Activated CD4-positive, alpha-beta T cell treated with anti-CD3 and anti-CD28 coated beads, Interleukin-2, amount 50 U/mL, for 1 hour (primary cell): ENCODE measurements at regions not wholly inside any gene's neighbourhood (a gene's known extent, or its start where the extent isn't known, plus 50 kb on each side); places are given as distances from the start of the nearest gene placed in this dataset.
"Not testable (repeated sequence)": the region's sequence is repeated elsewhere in the genome, so short reads cannot be mapped to it uniquely, and the experiment has no call there.

ENCODE experiments used
- DNase-seq: peaks from one replicate; pipeline ENCODE4 v3.0.0-alpha.2; 2020

GRCh38 chr4:63222466-63222865 lies 1186.8 kb downstream of the TECRL start:
- no peak for DNase-seq

- no peak for DNase-seq
Observed at GRCh38 chr4:63221477-63221876, 1187.8 kb downstream of the TECRL start.

GRCh38 chr4:63218856-63219255 lies 1190.4 kb downstream of the TECRL start:
- no peak for DNase-seq

- DNase-seq = no peak
Observed at GRCh38 chr4:63214076-63214475, 1195.2 kb downstream of the TECRL start.

- DNase-seq = no peak
Observed at GRCh38 chr4:63211776-63212479, 1197.3 kb downstream of the TECRL start.

GRCh38 chr4:63211375-63211774 lies 1197.9 kb downstream of the TECRL start:
- no peak for DNase-seq

GRCh38 chr4:63193029-63193428 lies 1216.2 kb downstream of the TECRL start:
- DNase-seq = not testable (repeated sequence)

- no peak for DNase-seq
Observed at GRCh38 chr4:63171341-63171740, 1237.9 kb downstream of the TECRL start.

GRCh38 chr4:63170923-63171322 lies 1238.3 kb downstream of the TECRL start:
- no peak for DNase-seq

- DNase-seq = no peak
Observed at GRCh38 chr4:63169836-63170235, 1239.4 kb downstream of the TECRL start.

- DNase-seq = no peak
Observed at GRCh38 chr4:63155561-63155960, 1253.7 kb downstream of the TECRL start.

GRCh38 chr4:63123441-63123840 lies 1285.8 kb downstream of the TECRL start:
- no peak for DNase-seq

GRCh38 chr4:63122955-63123354 lies 1286.3 kb downstream of the TECRL start:
- DNase-seq = no peak

GRCh38 chr4:63106600-63106999 lies 1302.7 kb downstream of the TECRL start:
- DNase-seq = no peak

- no peak for DNase-seq
Observed at GRCh38 chr4:63105839-63106238, 1303.4 kb downstream of the TECRL start.

- DNase-seq = no peak
Observed at GRCh38 chr4:63090641-63091040, 1318.6 kb downstream of the TECRL start.

GRCh38 chr4:63085091-63085490 lies 1324.2 kb downstream of the TECRL start:
- DNase-seq = no peak

- no peak for DNase-seq
Observed at GRCh38 chr4:63080934-63081333, 1328.3 kb downstream of the TECRL start.

- DNase-seq = no peak
Observed at GRCh38 chr4:63063760-63064159, 1345.5 kb downstream of the TECRL start.

- not testable (repeated sequence) for DNase-seq
Observed at GRCh38 chr4:63062891-63063290, 1346.4 kb downstream of the TECRL start.

GRCh38 chr4:63049726-63050125 lies 1359.5 kb downstream of the TECRL start:
- DNase-seq = no peak

GRCh38 chr4:63049278-63049677 lies 1360.0 kb downstream of the TECRL start:
- no peak for DNase-seq

- DNase-seq = no peak
Observed at GRCh38 chr4:63036159-63036866, 1372.9 kb downstream of the TECRL start.

- no peak for DNase-seq
Observed at GRCh38 chr4:63029380-63029779, 1379.9 kb downstream of the TECRL start.

- no peak for DNase-seq
Observed at GRCh38 chr4:63020661-63021060, 1388.6 kb downstream of the TECRL start.
